Central memory CD8-positive, alpha-beta T cell (primary cell): ENCODE measurements at regions not wholly inside any gene's neighbourhood (a gene's known extent, or its start where the extent isn't known, plus 50 kb on each side); places are given as distances from the start of the nearest gene placed in this dataset.

Experiments
- ATAC-seq: fragments of 150-1000 bp; cut with Tn5 transposase; replicated peaks from 2 replicates; pipeline ENCODE4 v1.10.0; 2022; ENCODE audit warnings: mild to moderate bottlenecking, moderate FRiP score, moderate number of reproducible peaks; ENCODE audit not compliant: poor library complexity, severe bottlenecking; ENCODE audit errors: extremely low read depth
- DNase-seq, 2 donors: peaks; one replicate each; pipeline ENCODE4 v3.0.0; 2021; ENCODE audit warnings: low spot score in 2 of 2
- H3K27ac Mint-ChIP-seq: one replicate; pipeline ENCODE4 v1.8.0; 2022; ENCODE audit warnings: low read depth, mild to moderate bottlenecking, moderate library complexity, mixed read lengths
- H3K27me3 Mint-ChIP-seq: one replicate; pipeline ENCODE4 v1.8.0; 2022; ENCODE audit warnings: mixed read lengths
- H3K36me3 Mint-ChIP-seq: one replicate; pipeline ENCODE4 v1.8.0; 2022; ENCODE audit warnings: mild to moderate bottlenecking, moderate library complexity, mixed read lengths; ENCODE audit not compliant: insufficient read depth
- H3K4me1 Mint-ChIP-seq: one replicate; pipeline ENCODE4 v1.8.0; 2022; ENCODE audit warnings: mixed read lengths
- H3K4me3 Mint-ChIP-seq: one replicate; pipeline ENCODE4 v1.8.0; 2022; ENCODE audit warnings: mild to moderate bottlenecking, moderate library complexity, mixed read lengths
- H3K9me3 Mint-ChIP-seq: one replicate; pipeline ENCODE4 v1.8.0; 2022; ENCODE audit warnings: mixed read lengths

- H3K36me3 Mint-ChIP-seq: no peaks in the 10 kb centered on the region
- no peaks in the 10 kb centered on the region for H3K9me3 Mint-ChIP-seq
- no peaks in the 10 kb centered on the region for H3K4me1 Mint-ChIP-seq
- no peak overlapping the region for H3K27ac Mint-ChIP-seq
- ATAC-seq (no peak), DNase-seq (no peak)
- no peaks in the 10 kb centered on the region for H3K27me3 Mint-ChIP-seq
- no peak overlapping the region for H3K4me3 Mint-ChIP-seq
These were observed 292.3 kb downstream of the MAN2A1 start for GRCh38 chr5:109981979-109982378.

GRCh38 chr5:109982966-109983534 is 293.3 kb downstream of the MAN2A1 start:
- Mint-ChIP-seq H3K27me3 (no peaks in the 10 kb centered on the region), H3K27ac (no peak overlapping the region), H3K4me1 (no peaks in the 10 kb centered on the region), H3K36me3 (no peaks in the 10 kb centered on the region), H3K9me3 (no peaks in the 10 kb centered on the region), H3K4me3 (no peak overlapping the region)
- DNase-seq (no peak), ATAC-seq (no peak)

GRCh38 chr5:109986726-109987125 is 297.0 kb downstream of the MAN2A1 start:
- H3K4me3 Mint-ChIP-seq: no peak overlapping the region

GRCh38 chr5:109987355-109987754 is 297.6 kb downstream of the MAN2A1 start:
- Mint-ChIP-seq H3K27me3 (no peaks in the 10 kb centered on the region), H3K4me1 (no peaks in the 10 kb centered on the region), H3K27ac (no peak overlapping the region), H3K4me3 (no peak overlapping the region), H3K9me3 (no peaks in the 10 kb centered on the region), H3K36me3 (no peaks in the 10 kb centered on the region)
- ATAC-seq (no peak), DNase-seq (no peak)

More at GRCh38 chr5:109986726-109987125, 297.0 kb downstream of the MAN2A1 start:
- Mint-ChIP-seq H3K27ac (no peak overlapping the region), H3K27me3 (no peaks in the 10 kb centered on the region), H3K4me1 (no peaks in the 10 kb centered on the region), H3K9me3 (no peaks in the 10 kb centered on the region), H3K36me3 (no peaks in the 10 kb centered on the region)
- DNase-seq (no peak), ATAC-seq (no peak)

- ATAC-seq (no peak), DNase-seq (no peak)
- Mint-ChIP-seq H3K4me3 (no peak overlapping the region), H3K4me1 (no peaks in the 10 kb centered on the region), H3K9me3 (no peaks in the 10 kb centered on the region), H3K27ac (no peak overlapping the region), H3K27me3 (no peaks in the 10 kb centered on the region), H3K36me3 (no peaks in the 10 kb centered on the region)
These were observed 298.2 kb downstream of the MAN2A1 start for GRCh38 chr5:109987970-109988369.

GRCh38 chr5:109989161-109989560 is 299.4 kb downstream of the MAN2A1 start:
- Mint-ChIP-seq H3K36me3 (no peaks in the 10 kb centered on the region), H3K4me3 (no peak overlapping the region), H3K9me3 (no peaks in the 10 kb centered on the region), H3K4me1 (no peaks in the 10 kb centered on the region), H3K27ac (no peak overlapping the region), H3K27me3 (no peaks in the 10 kb centered on the region)
- ATAC-seq (no peak), DNase-seq (no peak)

GRCh38 chr5:109989994-109990722 is 300.4 kb downstream of the MAN2A1 start:
- no peaks in the 10 kb centered on the region for H3K9me3 Mint-ChIP-seq

GRCh38 chr5:109990723-109991359 is 301.1 kb downstream of the MAN2A1 start:
- no peak overlapping the region for H3K4me3 Mint-ChIP-seq
- DNase-seq (no peak), ATAC-seq (no peak)
- no peaks in the 10 kb centered on the region for H3K9me3 Mint-ChIP-seq
- H3K27me3 Mint-ChIP-seq: no peaks in the 10 kb centered on the region
- H3K27ac Mint-ChIP-seq: no peak overlapping the region
- no peaks in the 10 kb centered on the region for H3K4me1 Mint-ChIP-seq
- no peaks in the 10 kb centered on the region for H3K36me3 Mint-ChIP-seq

More at GRCh38 chr5:109989994-109990722, 300.4 kb downstream of the MAN2A1 start:
- Mint-ChIP-seq H3K27me3 (no peaks in the 10 kb centered on the region), H3K4me3 (no peak overlapping the region), H3K27ac (no peak overlapping the region), H3K36me3 (no peaks in the 10 kb centered on the region), H3K4me1 (no peaks in the 10 kb centered on the region)
- ATAC-seq (no peak), DNase-seq (no peak)

GRCh38 chr5:109992264-109992915 is 302.7 kb downstream of the MAN2A1 start:
- no peak for DNase-seq
- Mint-ChIP-seq H3K36me3 (no peaks in the 10 kb centered on the region), H3K4me3 (no peak overlapping the region), H3K27ac (no peak overlapping the region), H3K4me1 (no peaks in the 10 kb centered on the region), H3K27me3 (no peaks in the 10 kb centered on the region), H3K9me3 (no peaks in the 10 kb centered on the region)
- ATAC-seq: no peak

- Mint-ChIP-seq H3K27ac (no peak overlapping the region), H3K27me3 (no peaks in the 10 kb centered on the region), H3K4me3 (no peak overlapping the region), H3K4me1 (no peaks in the 10 kb centered on the region), H3K9me3 (no peaks in the 10 kb centered on the region), H3K36me3 (no peaks in the 10 kb centered on the region)
- ATAC-seq (no peak), DNase-seq (no peak)
These were observed 304.4 kb downstream of the MAN2A1 start for GRCh38 chr5:109994135-109994534.

GRCh38 chr5:109996246-109996645 is 306.5 kb downstream of the MAN2A1 start:
- Mint-ChIP-seq H3K4me3 (no peak overlapping the region), H3K36me3 (no peaks in the 10 kb centered on the region), H3K9me3 (no peaks in the 10 kb centered on the region), H3K4me1 (peaks cover 6% of the 10 kb centered on the region), H3K27me3 (no peaks in the 10 kb centered on the region), H3K27ac (no peak overlapping the region)
- ATAC-seq (no peak), DNase-seq (no peak)

- Mint-ChIP-seq H3K9me3 (no peaks in the 10 kb centered on the region), H3K4me1 (peaks cover 6% of the 10 kb centered on the region), H3K4me3 (no peak overlapping the region), H3K36me3 (no peaks in the 10 kb centered on the region), H3K27ac (no peak overlapping the region), H3K27me3 (no peaks in the 10 kb centered on the region)
- ATAC-seq (no peak), DNase-seq (no peak)
These were observed 307.4 kb downstream of the MAN2A1 start for GRCh38 chr5:109997161-109997560.

GRCh38 chr5:109998208-109998607 is 308.5 kb downstream of the MAN2A1 start:
- DNase-seq (no peak), ATAC-seq (no peak)
- Mint-ChIP-seq H3K27ac (no peak overlapping the region), H3K27me3 (no peaks in the 10 kb centered on the region), H3K4me3 (no peak overlapping the region), H3K9me3 (no peaks in the 10 kb centered on the region), H3K36me3 (no peaks in the 10 kb centered on the region), H3K4me1 (peaks cover 6% of the 10 kb centered on the region)
